Activated CD4-positive, alpha-beta memory T cell treated with anti-CD3 and anti-CD28 coated beads, Interleukin-2, amount 10 ng/mL, durations not matched to agents 7 days and 5 days (primary cell): ENCODE measurements at regions not wholly inside any gene's neighbourhood (a gene's known extent, or its start where the extent isn't known, plus 50 kb on each side); places are given as distances from the start of the nearest gene placed in this dataset.

Experiments used
- CTCF ChIA-PET: fragments of 350-600 bp; sonication (Branson Sonifier 250); formaldehyde crosslinking; loops from one replicate; lab custom pipeline; 2021; ENCODE audit warnings: antibody characterized with exemption, inconsistent platforms; lab: Charles Lee
- POLR2A ChIA-PET: fragments of 350-600 bp; sonication (Branson Sonifier 250); formaldehyde crosslinking; loops from one replicate; lab custom pipeline; 2021; ENCODE audit warnings: antibody characterized with exemption; lab: Charles Lee
- DNase-seq: peaks from one replicate; pipeline ENCODE4 v3.0.0-alpha.2; 2020
- H3K27ac Mint-ChIP-seq: one replicate; pipeline ENCODE4 v1.8.0; 2021; ENCODE audit warnings: mild to moderate bottlenecking, mixed read lengths
- H3K27me3 Mint-ChIP-seq: one replicate; pipeline ENCODE4 v1.8.0; 2021; ENCODE audit warnings: mixed read lengths
- H3K36me3 Mint-ChIP-seq: one replicate; pipeline ENCODE4 v1.8.0; 2021; ENCODE audit warnings: low read depth, mixed read lengths
- H3K4me1 Mint-ChIP-seq: one replicate; pipeline ENCODE4 v1.8.0; 2021; ENCODE audit warnings: mixed read lengths
- H3K4me3 Mint-ChIP-seq: one replicate; pipeline ENCODE4 v1.8.0; 2021; ENCODE audit warnings: mild to moderate bottlenecking, mixed read lengths
- H3K9me3 Mint-ChIP-seq: one replicate; pipeline ENCODE4 v1.8.0; 2021; ENCODE audit warnings: mixed read lengths

GRCh38 chr1:222454782-222455181 lies 93.1 kb downstream of the HHIPL2 start:
- ChIA-PET CTCF (interaction anchor here (0.5 to 7.0 kb wide), 17 partner anchors 10 to 977 kb away, joined by 3 to 66 read pairs (median 4); no protein-coding TSS in a partner anchor), POLR2A (interaction anchor here (0.9 to 1.2 kb wide), 2 partner anchors 135 to 712 kb away, joined by 3 read pairs; partner anchors contain the start of gene TAF1A)
- H3K36me3 Mint-ChIP-seq = no peaks in the 10 kb centered on the region
- H3K27ac Mint-ChIP-seq = no peak overlapping the region
- peaks cover 8% of the 10 kb centered on the region for H3K9me3 Mint-ChIP-seq
- peaks cover 2% of the 10 kb centered on the region for H3K4me1 Mint-ChIP-seq
- no peaks in the 10 kb centered on the region for H3K27me3 Mint-ChIP-seq
- no peak overlapping the region for H3K4me3 Mint-ChIP-seq
- no peak for DNase-seq

GRCh38 chr1:222454186-222454585 lies 93.7 kb downstream of the HHIPL2 start:
- H3K27ac Mint-ChIP-seq = no peak overlapping the region
- peaks cover 8% of the 10 kb centered on the region for H3K9me3 Mint-ChIP-seq
- ChIA-PET POLR2A (interaction anchor here (1.2 kb wide), 1 partner anchor 711 kb away, joined by 3 read pairs; no protein-coding TSS in a partner anchor), CTCF (interaction anchor here (0.6 to 7.0 kb wide), 10 partner anchors 9 to 976 kb away, joined by 3 to 66 read pairs (median 6); no protein-coding TSS in a partner anchor)
- H3K36me3 Mint-ChIP-seq = no peaks in the 10 kb centered on the region
- no peaks in the 10 kb centered on the region for H3K27me3 Mint-ChIP-seq
- H3K4me3 Mint-ChIP-seq = no peak overlapping the region
- H3K4me1 Mint-ChIP-seq = peaks cover 2% of the 10 kb centered on the region
- no peak for DNase-seq

DNA sequence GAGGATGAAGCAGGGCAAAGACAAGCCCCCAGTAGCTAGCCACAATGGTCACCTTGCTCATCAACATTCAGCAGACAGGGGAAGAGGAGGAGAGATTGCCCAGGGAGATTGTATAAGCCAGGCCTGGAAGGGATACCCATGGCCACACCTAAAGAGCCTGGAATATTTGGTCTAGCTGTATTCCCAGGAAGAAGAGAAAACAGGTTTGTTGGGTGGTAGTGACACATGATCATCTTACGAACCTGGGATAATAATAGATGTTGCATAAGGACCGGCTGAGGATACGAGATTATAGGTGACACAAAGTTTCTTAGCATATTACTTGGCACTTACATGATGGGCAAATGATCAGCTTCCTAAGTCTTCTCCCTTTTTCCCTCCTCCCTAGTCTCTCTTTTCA lies 95.9 kb downstream of the HHIPL2 start:
- H3K36me3 Mint-ChIP-seq = no peaks in the 10 kb centered on the region
- DNase-seq = no peak
- H3K9me3 Mint-ChIP-seq = peaks cover 2% of the 10 kb centered on the region
- no peaks in the 10 kb centered on the region for H3K27me3 Mint-ChIP-seq
- H3K4me1 Mint-ChIP-seq = peaks cover 2% of the 10 kb centered on the region
- CTCF ChIA-PET = interaction anchor here (7.0 kb wide), 1 partner anchor 354 kb away, joined by 66 read pairs; no protein-coding TSS in a partner anchor
- POLR2A ChIA-PET = no interaction called here
- no peak overlapping the region for H3K4me3 Mint-ChIP-seq
- no peak overlapping the region for H3K27ac Mint-ChIP-seq

DNA sequence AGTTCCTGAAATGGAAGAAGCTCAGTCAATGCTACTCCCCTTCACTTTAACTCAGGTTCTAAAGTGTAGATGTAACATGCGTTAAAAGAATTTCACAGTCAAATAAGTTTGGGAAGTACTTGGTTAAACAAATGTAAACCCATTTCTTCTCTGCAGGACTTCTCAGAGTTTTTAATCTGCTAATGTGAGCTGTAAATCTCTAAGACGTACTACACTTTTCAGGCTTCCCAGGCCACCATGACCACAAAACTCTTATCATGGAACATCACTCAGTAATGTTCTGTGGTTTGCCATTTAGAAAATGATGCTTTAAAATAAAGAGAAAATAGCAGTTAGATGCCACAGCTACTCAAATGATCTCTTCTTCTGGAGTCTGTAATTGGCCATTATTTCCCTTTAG lies 104.3 kb downstream of the HHIPL2 start:
- H3K27me3 Mint-ChIP-seq = no peaks in the 10 kb centered on the region
- H3K9me3 Mint-ChIP-seq = no peaks in the 10 kb centered on the region
- DNase-seq = no peak
- no peak overlapping the region for H3K4me3 Mint-ChIP-seq
- H3K27ac Mint-ChIP-seq = no peak overlapping the region
- ChIA-PET CTCF (interaction anchor here (0.7 to 1.5 kb wide), 3 partner anchors 11 to 191 kb away, joined by 3 to 7 read pairs (median 3); no protein-coding TSS in a partner anchor), POLR2A (no interaction called here)
- no peaks in the 10 kb centered on the region for H3K4me1 Mint-ChIP-seq
- H3K36me3 Mint-ChIP-seq = no peaks in the 10 kb centered on the region

DNA sequence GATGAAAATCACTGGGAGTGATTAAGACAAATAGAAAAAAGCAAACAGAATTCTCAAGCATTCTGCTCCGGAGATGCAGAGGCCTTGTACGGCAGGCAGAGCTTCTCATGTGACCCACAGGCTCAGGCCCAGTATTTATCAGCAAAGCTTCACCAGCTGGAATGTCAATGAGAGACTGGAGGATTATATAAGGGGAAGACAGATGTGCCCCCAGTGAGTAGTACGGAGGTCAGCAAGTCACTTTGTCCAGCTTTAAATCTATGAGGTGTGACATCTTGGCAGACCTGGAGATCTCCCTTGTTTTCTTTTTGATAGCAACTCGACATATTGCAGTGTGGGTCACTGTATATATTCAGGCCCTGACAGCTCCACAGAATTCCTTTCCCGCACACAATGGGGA lies 106.8 kb downstream of the HHIPL2 start:
- DNase-seq = no peak
- ChIA-PET POLR2A (no interaction called here), CTCF (interaction anchor here (1.8 kb wide), 1 partner anchor 14 kb away, joined by 10 read pairs; no protein-coding TSS in a partner anchor)
- Mint-ChIP-seq H3K4me1 (no peaks in the 10 kb centered on the region), H3K27ac (no peak overlapping the region), H3K27me3 (no peaks in the 10 kb centered on the region), H3K36me3 (no peaks in the 10 kb centered on the region), H3K4me3 (no peak overlapping the region), H3K9me3 (no peaks in the 10 kb centered on the region)

- no peaks in the 10 kb centered on the region for H3K27me3 Mint-ChIP-seq
- H3K27ac Mint-ChIP-seq = no peak overlapping the region
- peaks cover 25% of the 10 kb centered on the region for H3K4me1 Mint-ChIP-seq
- no peak for DNase-seq
- H3K9me3 Mint-ChIP-seq = peaks cover 28% of the 10 kb centered on the region
- CTCF ChIA-PET = no interaction called here
- POLR2A ChIA-PET = no interaction called here
- H3K4me3 Mint-ChIP-seq = no peak overlapping the region
- H3K36me3 Mint-ChIP-seq = peaks cover 29% of the 10 kb centered on the region
These were observed 123.1 kb downstream of the HHIPL2 start for GRCh38 chr1:222424826-222425225.

- Mint-ChIP-seq H3K9me3 (peaks cover 33% of the 10 kb centered on the region), H3K36me3 (peaks cover 42% of the 10 kb centered on the region), H3K27me3 (no peaks in the 10 kb centered on the region), H3K4me3 (no peak overlapping the region), H3K27ac (peak overlapping the region; percentile 89), H3K4me1 (peaks cover 45% of the 10 kb centered on the region)
- POLR2A ChIA-PET = interaction anchor here (0.8 kb wide), 1 partner anchor 24 kb away, joined by 3 read pairs; no protein-coding TSS in a partner anchor
- no peak for DNase-seq
- CTCF ChIA-PET = interaction anchor here (0.7 kb wide), 1 partner anchor 33 kb away, joined by 4 read pairs; no protein-coding TSS in a partner anchor
These were observed 126.5 kb downstream of the HHIPL2 start for GRCh38 chr1:222421380-222421779.

- peak; percentile 51 for DNase-seq
- Mint-ChIP-seq H3K27ac (peak overlapping the region; percentile 89), H3K4me3 (peak overlapping the region; percentile 47), H3K4me1 (peaks cover 50% of the 10 kb centered on the region), H3K9me3 (peaks cover 28% of the 10 kb centered on the region), H3K36me3 (peaks cover 42% of the 10 kb centered on the region), H3K27me3 (no peaks in the 10 kb centered on the region)
- ChIA-PET POLR2A (no interaction called here), CTCF (interaction anchor here (0.7 kb wide), 1 partner anchor 696 kb away, joined by 3 read pairs; no protein-coding TSS in a partner anchor)
These were observed 127.3 kb downstream of the HHIPL2 start for GRCh38 chr1:222420633-222421032.

GRCh38 chr1:222418654-222419053 lies 129.2 kb downstream of the HHIPL2 start:
- H3K9me3 Mint-ChIP-seq = peaks cover 24% of the 10 kb centered on the region
- peaks cover 50% of the 10 kb centered on the region for H3K4me1 Mint-ChIP-seq
- DNase-seq = no peak
- no peak overlapping the region for H3K27ac Mint-ChIP-seq
- H3K4me3 Mint-ChIP-seq = no peak overlapping the region
- ChIA-PET CTCF (no interaction called here), POLR2A (no interaction called here)
- no peaks in the 10 kb centered on the region for H3K27me3 Mint-ChIP-seq
- peaks cover 39% of the 10 kb centered on the region for H3K36me3 Mint-ChIP-seq

GRCh38 chr1:222417264-222417663 lies 130.6 kb downstream of the HHIPL2 start:
- no peak for DNase-seq
- Mint-ChIP-seq H3K27me3 (no peaks in the 10 kb centered on the region), H3K4me1 (peaks cover 48% of the 10 kb centered on the region), H3K36me3 (peaks cover 30% of the 10 kb centered on the region), H3K4me3 (peak overlapping the region; percentile 38), H3K9me3 (peaks cover 19% of the 10 kb centered on the region), H3K27ac (no peak overlapping the region)
- CTCF ChIA-PET = interaction anchor here (1.5 kb wide), 1 partner anchor 38 kb away, joined by 5 read pairs; no protein-coding TSS in a partner anchor
- POLR2A ChIA-PET = no interaction called here

- Mint-ChIP-seq H3K4me1 (peaks cover 39% of the 10 kb centered on the region), H3K4me3 (no peak overlapping the region), H3K27me3 (no peaks in the 10 kb centered on the region), H3K9me3 (peaks cover 12% of the 10 kb centered on the region), H3K36me3 (peaks cover 26% of the 10 kb centered on the region), H3K27ac (no peak overlapping the region)
- DNase-seq = no peak
- ChIA-PET POLR2A (no interaction called here), CTCF (interaction anchor here (1.5 kb wide), 1 partner anchor 39 kb away, joined by 5 read pairs; no protein-coding TSS in a partner anchor)
These were observed 131.7 kb downstream of the HHIPL2 start for GRCh38 chr1:222416001-222416791.

- Mint-ChIP-seq H3K27ac (no peak overlapping the region), H3K36me3 (peaks cover 22% of the 10 kb centered on the region), H3K27me3 (no peaks in the 10 kb centered on the region), H3K9me3 (peaks cover 12% of the 10 kb centered on the region), H3K4me1 (peaks cover 32% of the 10 kb centered on the region), H3K4me3 (no peak overlapping the region)
- DNase-seq = no peak
- POLR2A ChIA-PET = no interaction called here
- CTCF ChIA-PET = no interaction called here
These were observed 132.5 kb downstream of the HHIPL2 start for GRCh38 chr1:222415441-222415840.

GRCh38 chr1:222413991-222414549 lies 133.8 kb downstream of the HHIPL2 start:
- no peak overlapping the region for H3K4me3 Mint-ChIP-seq
- H3K9me3 Mint-ChIP-seq = peaks cover 8% of the 10 kb centered on the region
- peaks cover 11% of the 10 kb centered on the region for H3K36me3 Mint-ChIP-seq
- H3K4me1 Mint-ChIP-seq = peaks cover 20% of the 10 kb centered on the region
- DNase-seq = no peak
- no peaks in the 10 kb centered on the region for H3K27me3 Mint-ChIP-seq
- H3K27ac Mint-ChIP-seq = no peak overlapping the region
- POLR2A ChIA-PET = no interaction called here
- CTCF ChIA-PET = no interaction called here
